Globus pallidus (tissue), 1 donor: ENCODE measurements at regions not wholly inside any gene's neighbourhood (a gene's known extent, or its start where the extent isn't known, plus 50 kb on each side); places are given as distances from the start of the nearest gene placed in this dataset.
"Not testable (repeated sequence)": the region's sequence is repeated elsewhere in the genome, so short reads cannot be mapped to it uniquely, and the experiment has no call there.

Experiments
- DNase-seq: peaks from one replicate; pipeline ENCODE4 v3.0.0-alpha.2; 2015; ENCODE audit warnings: low spot score

GRCh38 chr5:112472614-112473013 is 53.5 kb upstream of the EPB41L4A start:
- DNase-seq: no peak

GRCh38 chr5:112473989-112474388 is 54.9 kb upstream of the EPB41L4A start:
- no peak for DNase-seq

GRCh38 chr5:112475747-112476365 is 56.8 kb upstream of the EPB41L4A start:
- DNase-seq: peak; percentile 85

GRCh38 chr5:112479418-112479817 is 60.3 kb upstream of the EPB41L4A start:
- DNase-seq: no peak

GRCh38 chr5:112480501-112480900 is 61.4 kb upstream of the EPB41L4A start:
- DNase-seq: no peak

GRCh38 chr5:112483704-112484103 is 64.6 kb upstream of the EPB41L4A start:
- no peak for DNase-seq

- DNase-seq: no peak
Measured at GRCh38 chr5:112485934-112486355, 66.9 kb upstream of the EPB41L4A start.

- no peak for DNase-seq
Measured at GRCh38 chr5:112491257-112491656, 72.2 kb upstream of the EPB41L4A start.

- peak; percentile 82 for DNase-seq
Measured at GRCh38 chr5:112492291-112492690, 73.2 kb upstream of the EPB41L4A start.

- DNase-seq: not testable (repeated sequence)
Measured at GRCh38 chr5:112503749-112504501, 84.8 kb upstream of the EPB41L4A start.

- DNase-seq: not testable (repeated sequence)
Measured at GRCh38 chr5:112509097-112509496, 90.0 kb upstream of the EPB41L4A start.

GRCh38 chr5:112511920-112512319 is 92.8 kb upstream of the EPB41L4A start:
- no peak for DNase-seq

- no peak for DNase-seq
Measured at GRCh38 chr5:112512901-112513300, 93.8 kb upstream of the EPB41L4A start.

GRCh38 chr5:112514111-112514510 is 95.0 kb upstream of the EPB41L4A start:
- DNase-seq: no peak

- DNase-seq: not testable (repeated sequence)
Measured at GRCh38 chr5:112520474-112520873, 101.4 kb upstream of the EPB41L4A start.

- not testable (repeated sequence) for DNase-seq
Measured at GRCh38 chr5:112522891-112523673, 104.0 kb upstream of the EPB41L4A start.

GRCh38 chr5:112523674-112524263 is 104.7 kb upstream of the EPB41L4A start:
- not testable (repeated sequence) for DNase-seq

- DNase-seq: no peak
Measured at GRCh38 chr5:112525217-112525616, 106.1 kb upstream of the EPB41L4A start.

- no peak for DNase-seq
Measured at GRCh38 chr5:112528928-112529327, 109.9 kb upstream of the EPB41L4A start.

GRCh38 chr5:112529525-112529924 is 110.4 kb upstream of the EPB41L4A start:
- DNase-seq: no peak

GRCh38 chr5:112532654-112533360 is 113.7 kb upstream of the EPB41L4A start:
- DNase-seq: no peak

GRCh38 chr5:112533362-112533761 is 114.3 kb upstream of the EPB41L4A start:
- no peak for DNase-seq
